ENCODE measurements at regions not wholly inside any gene's neighbourhood (a gene's known extent, or its start where the extent isn't known, plus 50 kb on each side); places are given as distances from the start of the nearest gene placed in this dataset.

- DNase-seq (ENCODE audit: low read depth), result no peak
Measured at GRCh38 chr9:81118416-81118815, 570.9 kb downstream of the TLE1 start.

- DNase-seq (ENCODE audit: low read depth), result no peak
Measured at GRCh38 chr9:81116340-81117137, 572.8 kb downstream of the TLE1 start.

GRCh38 chr9:81113453-81114124 is 575.8 kb downstream of the TLE1 start:
- DNase-seq (ENCODE audit: low read depth), result no peak

- DNase-seq (ENCODE audit: low read depth), result no peak
Measured at GRCh38 chr9:81112627-81113452, 576.5 kb downstream of the TLE1 start.

- no peak for DNase-seq (ENCODE audit: low read depth)
Measured at GRCh38 chr9:81108821-81109220, 580.5 kb downstream of the TLE1 start.

GRCh38 chr9:81108391-81108790 is 581.0 kb downstream of the TLE1 start:
- no peak for DNase-seq (ENCODE audit: low read depth)

- DNase-seq (ENCODE audit: low read depth), result no peak
Measured at GRCh38 chr9:81103597-81104471, 585.5 kb downstream of the TLE1 start.

- DNase-seq (ENCODE audit: low read depth), result no peak
Measured at GRCh38 chr9:81097131-81097847, 592.1 kb downstream of the TLE1 start.

GRCh38 chr9:81096625-81097024 is 592.7 kb downstream of the TLE1 start:
- DNase-seq (ENCODE audit: low read depth), result no peak

- DNase-seq (ENCODE audit: low read depth), result no peak
Measured at GRCh38 chr9:81092057-81092456, 597.3 kb downstream of the TLE1 start.

GRCh38 chr9:81088341-81088740 is 601.0 kb downstream of the TLE1 start:
- DNase-seq (ENCODE audit: low read depth), result no peak

- no peak for DNase-seq (ENCODE audit: low read depth)
Measured at GRCh38 chr9:81086416-81086815, 602.9 kb downstream of the TLE1 start.

GRCh38 chr9:81083854-81084512 is 605.4 kb downstream of the TLE1 start:
- DNase-seq (ENCODE audit: low read depth), result no peak

GRCh38 chr9:81083067-81083466 is 606.3 kb downstream of the TLE1 start:
- no peak for DNase-seq (ENCODE audit: low read depth)

- DNase-seq (ENCODE audit: low read depth), result no peak
Measured at GRCh38 chr9:81082221-81082620, 607.1 kb downstream of the TLE1 start.

- no peak for DNase-seq (ENCODE audit: low read depth)
Measured at GRCh38 chr9:81080900-81081299, 608.4 kb downstream of the TLE1 start.

GRCh38 chr9:81080185-81080584 is 609.2 kb downstream of the TLE1 start:
- no peak for DNase-seq (ENCODE audit: low read depth)

GRCh38 chr9:81079055-81079454 is 610.3 kb downstream of the TLE1 start:
- no peak for DNase-seq (ENCODE audit: low read depth)

- DNase-seq (ENCODE audit: low read depth), result no peak
Measured at GRCh38 chr9:81078555-81078954, 610.8 kb downstream of the TLE1 start.

- no peak for DNase-seq (ENCODE audit: low read depth)
Measured at GRCh38 chr9:81077572-81077971, 611.8 kb downstream of the TLE1 start.

- no peak for DNase-seq (ENCODE audit: low read depth)
Measured at GRCh38 chr9:81076131-81076530, 613.2 kb downstream of the TLE1 start.

Data from stimulated activated CD8-positive, alpha-beta memory T cell treated with anti-CD3 and anti-CD28 coated beads, Interleukin-12 subunit alpha, Interleukin-12 subunit beta, amount 100 ng/mL, for 1 hour (primary cell).